ENCODE measurements at regions not wholly inside any gene's neighbourhood (a gene's known extent, or its start where the extent isn't known, plus 50 kb on each side); places are given as distances from the start of the nearest gene placed in this dataset.

- TF ChIP-seq CTCF (IDR thresholded peaks at IDR 0.05) (no peak), POLR2A (IDR thresholded peaks at IDR 0.05) (no peak)
Measured at GRCh38 chr5:165779505-165779904, 2274.1 kb downstream of the MAT2B start.
